Smooth muscle cell (in vitro differentiated cells): ENCODE measurements at regions not wholly inside any gene's neighbourhood (a gene's known extent, or its start where the extent isn't known, plus 50 kb on each side); places are given as distances from the start of the nearest gene placed in this dataset.
A peak's percentile ranks its signal among the peaks of the same experiment; 100 is the strongest.

Experiments
- DNase-seq: peaks from one replicate; lab custom pipeline; 2025; ENCODE audit not compliant: unreplicated experiment; lab: John Stamatoyannopoulos, UW
- H2AFZ ChIP-seq: fragments of 200-600 bp; sonication (generic); 2 replicates; pipeline ENCODE4 v1.6.0; 2016; ENCODE audit warnings: antibody characterized with exemption, low read depth, mild to moderate bottlenecking
- H3F3A ChIP-seq: fragments of 200-600 bp; sonication (generic); 2 replicates; pipeline ENCODE4 v1.6.0; 2017; ENCODE audit warnings: antibody characterized with exemption, low read depth
- H3K27ac ChIP-seq: fragments of 200-600 bp; sonication (generic); 2 replicates; pipeline ENCODE4 v1.5.1; 2016; ENCODE audit warnings: low read depth, mild to moderate bottlenecking
- H3K27me3 ChIP-seq: fragments of 200-600 bp; sonication (generic); 2 replicates; pipeline ENCODE4 v1.6.1; 2016; ENCODE audit warnings: low read depth, mild to moderate bottlenecking
- H3K36me3 ChIP-seq: fragments of 200-600 bp; sonication (generic); 2 replicates; pipeline ENCODE4 v1.5.1; 2016; ENCODE audit warnings: low read depth
- H3K4me1 ChIP-seq: fragments of 200-600 bp; sonication (generic); 2 replicates; pipeline ENCODE4 v1.5.1; 2016; ENCODE audit warnings: low read depth
- H3K4me2 ChIP-seq: fragments of 200-600 bp; sonication (generic); 2 replicates; pipeline ENCODE4 v1.6.0; 2016; ENCODE audit warnings: mild to moderate bottlenecking
- H3K4me3 ChIP-seq: fragments of 200-600 bp; sonication (generic); 2 replicates; pipeline ENCODE4 v1.5.1; 2016; ENCODE audit warnings: mild to moderate bottlenecking
- H3K79me2 ChIP-seq: fragments of 200-600 bp; sonication (generic); 2 replicates; pipeline ENCODE4 v1.6.0; 2016; ENCODE audit warnings: low read depth, mild to moderate bottlenecking
- H3K9ac ChIP-seq: fragments of 200-600 bp; sonication (generic); 2 replicates; pipeline ENCODE4 v1.6.0; 2016; ENCODE audit warnings: low read depth
- H3K9me3 ChIP-seq: fragments of 200-600 bp; sonication (generic); replicated peaks from 2 replicates; pipeline ENCODE4 v1.5.1; 2016; ENCODE audit warnings: low read depth
- H4K20me1 ChIP-seq: fragments of 200-600 bp; sonication (generic); 2 replicates; pipeline ENCODE4 v1.6.0; 2016; ENCODE audit warnings: low read depth
- CTCF ChIP-seq: fragments of 200-600 bp; sonication (generic); IDR thresholded peaks from 2 replicates; pipeline ENCODE4 v1.5.1; 2017; ENCODE audit warnings: borderline replicate concordance, mild to moderate bottlenecking, antibody characterized with exemption; ENCODE audit not compliant: insufficient read depth, poor library complexity, severe bottlenecking
- WGBS: methylation state at CpG from one replicate; pipeline ENCODE4 v1.1.7; 2016; ENCODE audit warnings: low lambda C conversion rate; 5-methylcytosine and 5-hydroxymethylcytosine counted together

DNA sequence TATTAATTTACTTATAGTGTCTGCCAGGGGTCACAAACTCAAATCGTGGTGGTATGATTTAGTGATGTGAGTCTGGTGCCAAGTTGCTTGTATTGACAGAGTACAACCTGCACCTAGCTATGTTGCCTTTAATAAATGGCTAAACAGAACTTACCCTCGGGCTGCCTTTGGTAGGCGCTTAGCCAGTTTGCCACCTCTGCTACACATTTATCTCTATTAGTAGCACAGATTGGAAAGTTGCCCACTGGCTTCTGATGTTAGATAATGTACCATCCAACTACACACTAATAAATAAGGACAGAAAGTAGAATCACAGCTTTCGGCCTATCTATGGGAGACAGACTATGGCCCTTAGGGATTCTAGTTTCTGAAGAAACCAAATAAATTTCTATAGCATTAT is 368.4 kb downstream of the MAN2A1 start:
- DNase-seq = no peak
- no peaks in the 10 kb centered on the region for H3K79me2 ChIP-seq
- H3K4me2 ChIP-seq = no peak overlapping the region
- H3K9me3 ChIP-seq = no peaks in the 10 kb centered on the region
- no peak overlapping the region for H3K27ac ChIP-seq
- 92% methylated on average over 4 of the region's 4 CpGs for WGBS
- H3K4me3 ChIP-seq = no peak overlapping the region
- H3F3A ChIP-seq = no peaks in the 10 kb centered on the region
- no peak overlapping the region for H2AFZ ChIP-seq
- no peaks in the 10 kb centered on the region for H3K4me1 ChIP-seq
- TF ChIP-seq CTCF = no peak
- H4K20me1 ChIP-seq = no peaks in the 10 kb centered on the region
- H3K36me3 ChIP-seq = no peaks in the 10 kb centered on the region
- no peak overlapping the region for H3K9ac ChIP-seq
- H3K27me3 ChIP-seq = no peaks in the 10 kb centered on the region

- Histone ChIP-seq H3K4me3 (no peak overlapping the region), H3K4me1 (no peaks in the 10 kb centered on the region), H3K9ac (no peak overlapping the region), H3F3A (no peaks in the 10 kb centered on the region), H3K27ac (no peak overlapping the region), H3K27me3 (no peaks in the 10 kb centered on the region), H3K36me3 (no peaks in the 10 kb centered on the region), H3K79me2 (no peaks in the 10 kb centered on the region), H3K4me2 (no peak overlapping the region), H2AFZ (no peak overlapping the region), H4K20me1 (no peaks in the 10 kb centered on the region), H3K9me3 (no peaks in the 10 kb centered on the region)
- TF ChIP-seq CTCF = no peak
- WGBS = 92% methylated on average over 1 of the region's 1 CpG
- DNase-seq = no peak
Measured at GRCh38 chr5:110062246-110062645, 372.5 kb downstream of the MAN2A1 start.

- H3K9ac ChIP-seq = no peak overlapping the region
- peak overlapping the region; percentile 58 for H3K27ac ChIP-seq
- peak overlapping the region; percentile 40 for H3K4me2 ChIP-seq
- H2AFZ ChIP-seq = peak overlapping the region; percentile 40
- H3K9me3 ChIP-seq = no peaks in the 10 kb centered on the region
- H3F3A ChIP-seq = no peaks in the 10 kb centered on the region
- no peaks in the 10 kb centered on the region for H3K79me2 ChIP-seq
- DNase-seq = no peak
- H3K4me3 ChIP-seq = no peak overlapping the region
- no peaks in the 10 kb centered on the region for H3K4me1 ChIP-seq
- no peaks in the 10 kb centered on the region for H4K20me1 ChIP-seq
- H3K36me3 ChIP-seq = no peaks in the 10 kb centered on the region
- no peaks in the 10 kb centered on the region for H3K27me3 ChIP-seq
- TF ChIP-seq CTCF = no peak
- 73% methylated on average over 7 of the region's 7 CpGs for WGBS
Measured at GRCh38 chr5:110063640-110064602, 374.2 kb downstream of the MAN2A1 start.
